ENCODE measurements at regions not wholly inside any gene's neighbourhood (a gene's known extent, or its start where the extent isn't known, plus 50 kb on each side); places are given as distances from the start of the nearest gene placed in this dataset.

GRCh38 chr12:83313827-83314226 is 627.1 kb downstream of the TMTC2 start:
- H4K8ac ChIP-seq (ENCODE audit: low read depth, low read length) = no peak overlapping the region

GRCh38 chr12:83313322-83313721 is 626.6 kb downstream of the TMTC2 start:
- Histone ChIP-seq H3K9me3 (replicated peaks in 1 of 2; ENCODE audit: control insufficient read depth in 2 of 2, insufficient read depth in 1 of 2, low read depth in 1 of 2, low read length in 2 of 2) (no peaks in the 10 kb centered on the region), H3K27ac (replicated peaks; ENCODE audit: low read length) (no peak overlapping the region), H2BK15ac (ENCODE audit: low read length) (no peak overlapping the region), H3K4me1 (ENCODE audit: control insufficient read depth in 2 of 2, insufficient read depth in 1 of 2, low read depth in 1 of 2, low read length in 2 of 2) (peaks cover 0 to under 1% of the 10 kb centered on the region in 2 donors), H3K79me1 (ENCODE audit: low read depth, low read length) (no peaks in the 10 kb centered on the region), H3K14ac (ENCODE audit: low read length) (no peak overlapping the region), H3K23ac (ENCODE audit: low read depth, low read length, poor library complexity) (no peak overlapping the region), H3K27me3 (ENCODE audit: control insufficient read depth in 3 of 3, insufficient read depth in 3 of 3, low read depth in 1 of 3, low read length in 3 of 3) (no peaks in the 10 kb centered on the region), H3K4ac (ENCODE audit: low read length) (no peak overlapping the region), H2BK12ac (ENCODE audit: low read length) (no peak overlapping the region), H3K36me3 (replicated peaks in 1 of 2; ENCODE audit: control insufficient read depth in 2 of 2, insufficient read depth in 2 of 2, low read length in 2 of 2) (no peaks in the 10 kb centered on the region), H3K18ac (ENCODE audit: low read length) (no peak overlapping the region), H2BK120ac (ENCODE audit: low read depth, low read length) (no peak overlapping the region), H3K4me3 (ENCODE audit: low read length in 2 of 2) (no peak overlapping the region), H3K9ac (ENCODE audit: low read depth, low read length, poor library complexity) (no peak overlapping the region), H2AFZ (ENCODE audit: low read length) (no peak overlapping the region), H2BK5ac (ENCODE audit: low read length) (no peak overlapping the region), H4K8ac (ENCODE audit: low read depth, low read length) (no peak overlapping the region), H4K91ac (ENCODE audit: low read depth, low read length, poor library complexity) (no peak overlapping the region), H3K4me2 (ENCODE audit: insufficient read depth, low read length, poor library complexity, severe bottlenecking) (no peak overlapping the region), H2AK5ac (ENCODE audit: low read depth, low read length) (no peak overlapping the region)
- no peak for DNase-seq (ENCODE audit: low spot score)
- WGBS, 2 donors (ENCODE audit: extremely low coverage in 2 of 2, insufficient read length in 2 of 2, insufficient replicate concordance in 1 of 2) = no CpG with 5 or more reads among the region's 2 CpGs

More at GRCh38 chr12:83313827-83314226, 627.1 kb downstream of the TMTC2 start:
- no peak overlapping the region for H3K27ac ChIP-seq (replicated peaks; ENCODE audit: low read length)
- H2AK5ac ChIP-seq (ENCODE audit: low read depth, low read length) = no peak overlapping the region
- no peak overlapping the region for H3K4ac ChIP-seq (ENCODE audit: low read length)
- no peak for DNase-seq (ENCODE audit: low spot score)
- no peak overlapping the region for H2BK15ac ChIP-seq (ENCODE audit: low read length)
- H2BK5ac ChIP-seq (ENCODE audit: low read length) = no peak overlapping the region
- no peak overlapping the region for H2AFZ ChIP-seq (ENCODE audit: low read length)
- H3K79me1 ChIP-seq (ENCODE audit: low read depth, low read length) = no peaks in the 10 kb centered on the region
- no peak overlapping the region for H2BK12ac ChIP-seq (ENCODE audit: low read length)
- H3K4me1 ChIP-seq (ENCODE audit: control insufficient read depth in 2 of 2, insufficient read depth in 1 of 2, low read depth in 1 of 2, low read length in 2 of 2) = peaks cover 0 to 3% of the 10 kb centered on the region in 2 donors
- H3K4me2 ChIP-seq (ENCODE audit: insufficient read depth, low read length, poor library complexity, severe bottlenecking) = no peak overlapping the region
- no peaks in the 10 kb centered on the region for H3K36me3 ChIP-seq (replicated peaks in 1 of 2; ENCODE audit: control insufficient read depth in 2 of 2, insufficient read depth in 2 of 2, low read length in 2 of 2)
- no peaks in the 10 kb centered on the region for H3K27me3 ChIP-seq (ENCODE audit: control insufficient read depth in 3 of 3, insufficient read depth in 3 of 3, low read depth in 1 of 3, low read length in 3 of 3)
- H3K14ac ChIP-seq (ENCODE audit: low read length) = no peak overlapping the region
- H3K23ac ChIP-seq (ENCODE audit: low read depth, low read length, poor library complexity) = no peak overlapping the region
- H3K9ac ChIP-seq (ENCODE audit: low read depth, low read length, poor library complexity) = no peak overlapping the region
- no peak overlapping the region for H4K91ac ChIP-seq (ENCODE audit: low read depth, low read length, poor library complexity)
- no peak overlapping the region for H3K4me3 ChIP-seq (ENCODE audit: low read length in 2 of 2)
- no peaks in the 10 kb centered on the region for H3K9me3 ChIP-seq (replicated peaks in 1 of 2; ENCODE audit: control insufficient read depth in 2 of 2, insufficient read depth in 1 of 2, low read depth in 1 of 2, low read length in 2 of 2)
- no peak overlapping the region for H2BK120ac ChIP-seq (ENCODE audit: low read depth, low read length)
- no peak overlapping the region for H3K18ac ChIP-seq (ENCODE audit: low read length)

- Histone ChIP-seq H3K14ac (ENCODE audit: low read length) (no peak overlapping the region), H4K91ac (ENCODE audit: low read depth, low read length, poor library complexity) (no peak overlapping the region), H2BK12ac (ENCODE audit: low read length) (no peak overlapping the region), H2AFZ (ENCODE audit: low read length) (no peak overlapping the region), H2BK5ac (ENCODE audit: low read length) (no peak overlapping the region), H3K36me3 (replicated peaks in 1 of 2; ENCODE audit: control insufficient read depth in 2 of 2, insufficient read depth in 2 of 2, low read length in 2 of 2) (no peaks in the 10 kb centered on the region), H3K4me1 (ENCODE audit: control insufficient read depth in 2 of 2, insufficient read depth in 1 of 2, low read depth in 1 of 2, low read length in 2 of 2) (no peaks in the 10 kb centered on the region), H3K9ac (ENCODE audit: low read depth, low read length, poor library complexity) (no peak overlapping the region), H3K27me3 (ENCODE audit: control insufficient read depth in 3 of 3, insufficient read depth in 3 of 3, low read depth in 1 of 3, low read length in 3 of 3) (no peaks in the 10 kb centered on the region), H3K23ac (ENCODE audit: low read depth, low read length, poor library complexity) (no peak overlapping the region), H3K4ac (ENCODE audit: low read length) (no peak overlapping the region), H2BK120ac (ENCODE audit: low read depth, low read length) (no peak overlapping the region), H2AK5ac (ENCODE audit: low read depth, low read length) (no peak overlapping the region), H4K8ac (ENCODE audit: low read depth, low read length) (no peak overlapping the region), H3K4me3 (ENCODE audit: low read length in 2 of 2) (no peak overlapping the region), H3K18ac (ENCODE audit: low read length) (no peak overlapping the region), H2BK15ac (ENCODE audit: low read length) (no peak overlapping the region), H3K4me2 (ENCODE audit: insufficient read depth, low read length, poor library complexity, severe bottlenecking) (no peak overlapping the region), H3K27ac (replicated peaks; ENCODE audit: low read length) (no peak overlapping the region), H3K9me3 (replicated peaks in 1 of 2; ENCODE audit: control insufficient read depth in 2 of 2, insufficient read depth in 1 of 2, low read depth in 1 of 2, low read length in 2 of 2) (no peaks in the 10 kb centered on the region), H3K79me1 (ENCODE audit: low read depth, low read length) (no peaks in the 10 kb centered on the region)
- no peak for DNase-seq (ENCODE audit: low spot score)
- no CpG with 5 or more reads among the region's 1 CpG for WGBS, 2 donors (ENCODE audit: extremely low coverage in 2 of 2, insufficient read length in 2 of 2, insufficient replicate concordance in 1 of 2)
Observed at GRCh38 chr12:83276904-83277303, 590.2 kb downstream of the TMTC2 start.

- Histone ChIP-seq H2BK15ac (ENCODE audit: low read length) (no peak overlapping the region), H3K4me2 (ENCODE audit: insufficient read depth, low read length, poor library complexity, severe bottlenecking) (no peak overlapping the region), H3K27ac (replicated peaks; ENCODE audit: low read length) (no peak overlapping the region), H3K79me1 (ENCODE audit: low read depth, low read length) (no peaks in the 10 kb centered on the region), H3K36me3 (replicated peaks in 1 of 2; ENCODE audit: control insufficient read depth in 2 of 2, insufficient read depth in 2 of 2, low read length in 2 of 2) (no peaks in the 10 kb centered on the region), H2BK120ac (ENCODE audit: low read depth, low read length) (no peak overlapping the region), H3K14ac (ENCODE audit: low read length) (no peak overlapping the region), H3K9me3 (replicated peaks in 1 of 2; ENCODE audit: control insufficient read depth in 2 of 2, insufficient read depth in 1 of 2, low read depth in 1 of 2, low read length in 2 of 2) (no peaks in the 10 kb centered on the region), H3K4ac (ENCODE audit: low read length) (no peak overlapping the region), H2AFZ (ENCODE audit: low read length) (peak overlapping the region; percentile 30), H2BK5ac (ENCODE audit: low read length) (no peak overlapping the region), H2BK12ac (ENCODE audit: low read length) (no peak overlapping the region), H4K8ac (ENCODE audit: low read depth, low read length) (no peak overlapping the region), H3K23ac (ENCODE audit: low read depth, low read length, poor library complexity) (no peak overlapping the region), H3K9ac (ENCODE audit: low read depth, low read length, poor library complexity) (no peak overlapping the region), H2AK5ac (ENCODE audit: low read depth, low read length) (no peak overlapping the region), H4K91ac (ENCODE audit: low read depth, low read length, poor library complexity) (no peak overlapping the region), H3K4me3 (ENCODE audit: low read length in 2 of 2) (no peak overlapping the region), H3K27me3 (ENCODE audit: control insufficient read depth in 3 of 3, insufficient read depth in 3 of 3, low read depth in 1 of 3, low read length in 3 of 3) (no peaks in the 10 kb centered on the region), H3K18ac (ENCODE audit: low read length) (no peak overlapping the region), H3K4me1 (ENCODE audit: control insufficient read depth in 2 of 2, insufficient read depth in 1 of 2, low read depth in 1 of 2, low read length in 2 of 2) (no peaks in the 10 kb centered on the region)
- DNase-seq (ENCODE audit: low spot score) = no peak
- no CpG with 5 or more reads among the region's 2 CpGs for WGBS, 2 donors (ENCODE audit: extremely low coverage in 2 of 2, insufficient read length in 2 of 2, insufficient replicate concordance in 1 of 2)
Observed at GRCh38 chr12:83271201-83271600, 584.5 kb downstream of the TMTC2 start.

Measured in neuronal stem cell (in vitro differentiated cells).